ENCODE measurements at regions not wholly inside any gene's neighbourhood (a gene's known extent, or its start where the extent isn't known, plus 50 kb on each side); places are given as distances from the start of the nearest gene placed in this dataset.

- CTCF ChIA-PET, result no interaction called here
- no peak for FAIRE-seq
- no peak overlapping the region for H3K4me3 ChIP-seq (replicated peaks in 1 of 3; ENCODE audit: insufficient read depth in 1 of 3, low read depth in 1 of 3, low read length in 3 of 3)
- no peak overlapping the region for H3K4me2 ChIP-seq (ENCODE audit: insufficient read depth, low read length)
- no peaks in the 10 kb centered on the region for H3K36me3 ChIP-seq (ENCODE audit: control insufficient read depth in 2 of 2, extremely low read depth in 1 of 2, insufficient read depth in 2 of 2, low read length in 2 of 2)
- H3K9me1 ChIP-seq (replicated peaks; ENCODE audit: control insufficient read depth, extremely low read depth, insufficient read depth, low read length), result no peaks in the 10 kb centered on the region
- BruUV-seq (replicated peaks), result no TSS peak
- POLR2A ChIA-PET, result no interaction called here
- no peaks in the 10 kb centered on the region for H3K79me2 ChIP-seq (ENCODE audit: control insufficient read depth, insufficient read depth, low read length)
- intact Hi-C loops (cut with micrococcal nuclease) (no loop called here), dilution Hi-C loops (cut with MboI; ENCODE audit: extremely low pct_ligation_motif_present, low sequenced_read_pairs) (no loop called here)
- no peaks in the 10 kb centered on the region for H4K20me1 ChIP-seq (replicated peaks; ENCODE audit: control insufficient read depth, extremely low read depth, insufficient read depth, low read length)
- no peak for DNase-seq (ENCODE audit: low read depth, low spot score)
- TF ChIP-seq EZH2 (IDR thresholded peaks at IDR 0.05; ENCODE audit: borderline replicate concordance, low read depth, low read length, severe bottlenecking), result no peak
- TF ChIP-seq JUN (IDR thresholded peaks at IDR 0.05; ENCODE audit: borderline replicate concordance, insufficient read depth, insufficient read length, low read depth), result no peak
- no peak for TF ChIP-seq FOS (IDR thresholded peaks at IDR 0.05; ENCODE audit: borderline replicate concordance, insufficient read depth, low read length)
- no peak for TF ChIP-seq MYC (IDR thresholded peaks at IDR 0.05; ENCODE audit: low read depth, low read length)
- no peak for TF ChIP-seq POLR2AphosphoS5 (IDR thresholded peaks at IDR 0.05; ENCODE audit: insufficient read depth, low read depth, low read length)
- TF ChIP-seq GATA2 (IDR thresholded peaks at IDR 0.05; ENCODE audit: insufficient read depth, insufficient read length, low read depth, low read length), result no peak
- no peak for TF ChIP-seq MAX (IDR thresholded peaks at IDR 0.05; ENCODE audit: insufficient read depth, insufficient read length)
- no peak for TF ChIP-seq POLR2A (IDR thresholded peaks at IDR 0.05; ENCODE audit: low read depth, low read length)
- TF ChIP-seq, protein P1, sequence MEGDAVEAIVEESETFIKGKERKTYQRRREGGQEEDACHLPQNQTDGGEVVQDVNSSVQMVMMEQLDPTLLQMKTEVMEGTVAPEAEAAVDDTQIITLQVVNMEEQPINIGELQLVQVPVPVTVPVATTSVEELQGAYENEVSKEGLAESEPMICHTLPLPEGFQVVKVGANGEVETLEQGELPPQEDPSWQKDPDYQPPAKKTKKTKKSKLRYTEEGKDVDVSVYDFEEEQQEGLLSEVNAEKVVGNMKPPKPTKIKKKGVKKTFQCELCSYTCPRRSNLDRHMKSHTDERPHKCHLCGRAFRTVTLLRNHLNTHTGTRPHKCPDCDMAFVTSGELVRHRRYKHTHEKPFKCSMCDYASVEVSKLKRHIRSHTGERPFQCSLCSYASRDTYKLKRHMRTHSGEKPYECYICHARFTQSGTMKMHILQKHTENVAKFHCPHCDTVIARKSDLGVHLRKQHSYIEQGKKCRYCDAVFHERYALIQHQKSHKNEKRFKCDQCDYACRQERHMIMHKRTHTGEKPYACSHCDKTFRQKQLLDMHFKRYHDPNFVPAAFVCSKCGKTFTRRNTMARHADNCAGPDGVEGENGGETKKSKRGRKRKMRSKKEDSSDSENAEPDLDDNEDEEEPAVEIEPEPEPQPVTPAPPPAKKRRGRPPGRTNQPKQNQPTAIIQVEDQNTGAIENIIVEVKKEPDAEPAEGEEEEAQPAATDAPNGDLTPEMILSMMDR (IDR thresholded peaks at IDR 0.05; ENCODE audit: extremely low read depth in 1 of 2, insufficient read depth in 1 of 2, low read depth in 1 of 2, low read length in 2 of 2), result no peak
- H3K9ac ChIP-seq (replicated peaks; ENCODE audit: extremely low read depth, insufficient read depth, low read length), result no peak overlapping the region
- H2AFZ ChIP-seq (ENCODE audit: low read depth, low read length), result no peak overlapping the region
- no peaks in the 10 kb centered on the region for H3K4me1 ChIP-seq (ENCODE audit: control insufficient read depth, extremely low read depth, insufficient read depth, low read length)
- no peak overlapping the region for H3K27ac ChIP-seq (ENCODE audit: insufficient read depth, low read depth, low read length)
- H3K27me3 ChIP-seq (ENCODE audit: control insufficient read depth in 2 of 2, insufficient read depth in 2 of 2, low read length in 2 of 2), result no peaks in the 10 kb centered on the region
- no peaks in the 10 kb centered on the region for H3K9me3 ChIP-seq (replicated peaks; ENCODE audit: control insufficient read depth, insufficient read depth, low read length)
Measured at GRCh38 chrX:5756616-5757015, 472.1 kb downstream of the NLGN4X start.
